ENCODE measurements at regions not wholly inside any gene's neighbourhood (a gene's known extent, or its start where the extent isn't known, plus 50 kb on each side); places are given as distances from the start of the nearest gene placed in this dataset.

GRCh38 chr12:29082522-29082921 is 66.6 kb upstream of the FAR2 start:
- TF ChIP-seq CTCF (IDR thresholded peaks at IDR 0.05), result no peak
- H3K4me3 Mint-ChIP-seq, result no peak overlapping the region
- H3K27me3 Mint-ChIP-seq (ENCODE audit: low read depth, poor library complexity), result peaks cover 3% of the 10 kb centered on the region
- H3K9me3 Mint-ChIP-seq, result no peaks in the 10 kb centered on the region
- H3K4me1 Mint-ChIP-seq, result no peaks in the 10 kb centered on the region
- no peaks in the 10 kb centered on the region for H3K36me3 Mint-ChIP-seq (ENCODE audit: low read depth)
- no peak for DNase-seq
- no peak overlapping the region for H3K27ac Mint-ChIP-seq

DNA sequence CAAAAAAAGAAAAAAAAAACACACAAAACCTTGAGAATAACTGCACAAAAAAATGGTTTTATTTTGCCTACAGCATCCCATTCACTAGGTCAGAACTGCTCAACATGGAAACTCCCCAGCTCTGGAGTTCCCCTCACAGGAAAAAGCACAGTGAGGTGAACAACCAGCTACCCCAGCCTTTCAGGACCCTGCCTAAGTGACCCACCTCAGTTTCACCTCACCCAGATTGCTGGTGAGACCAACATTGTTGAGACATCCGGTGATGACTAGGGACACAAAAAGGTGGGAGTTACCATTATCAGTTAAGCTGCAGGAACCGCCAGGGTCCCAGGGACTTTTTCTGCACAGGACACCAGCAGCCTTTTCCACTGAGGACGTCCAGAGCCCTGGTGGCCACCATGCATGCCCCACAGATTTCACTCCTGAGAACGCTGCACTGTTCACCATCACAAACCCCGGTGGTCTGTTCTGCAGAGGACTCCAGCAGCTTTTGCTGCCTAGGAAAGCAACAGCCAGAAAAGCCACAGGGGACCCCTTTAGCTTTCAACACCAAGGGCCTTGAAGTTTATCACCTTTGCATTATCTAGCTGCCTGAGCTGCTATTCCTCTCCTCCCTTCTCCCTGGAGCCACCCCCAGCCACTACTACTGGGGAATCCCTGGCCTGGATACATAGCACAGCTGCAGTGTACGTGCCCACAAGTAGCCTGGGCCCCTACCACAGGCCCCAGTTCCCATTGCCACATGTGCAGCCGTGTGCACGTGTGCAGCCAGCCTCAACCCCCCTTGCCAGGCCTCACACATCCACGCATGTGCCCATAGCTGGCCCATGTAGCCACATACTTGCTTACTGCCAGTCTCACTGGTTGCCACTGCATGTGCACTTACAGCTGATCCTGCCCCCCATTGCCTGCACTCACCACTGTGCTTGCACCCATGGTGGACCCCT is 62.5 kb upstream of the FAR2 start:
- no peak for TF ChIP-seq CTCF (IDR thresholded peaks at IDR 0.05)
- Mint-ChIP-seq H3K36me3 (ENCODE audit: low read depth) (no peaks in the 10 kb centered on the region), H3K27ac (no peak overlapping the region), H3K27me3 (ENCODE audit: low read depth, poor library complexity) (peaks cover 3% of the 10 kb centered on the region), H3K4me3 (no peak overlapping the region), H3K4me1 (no peaks in the 10 kb centered on the region), H3K9me3 (peaks cover 19% of the 10 kb centered on the region)
- no peak for DNase-seq

DNA sequence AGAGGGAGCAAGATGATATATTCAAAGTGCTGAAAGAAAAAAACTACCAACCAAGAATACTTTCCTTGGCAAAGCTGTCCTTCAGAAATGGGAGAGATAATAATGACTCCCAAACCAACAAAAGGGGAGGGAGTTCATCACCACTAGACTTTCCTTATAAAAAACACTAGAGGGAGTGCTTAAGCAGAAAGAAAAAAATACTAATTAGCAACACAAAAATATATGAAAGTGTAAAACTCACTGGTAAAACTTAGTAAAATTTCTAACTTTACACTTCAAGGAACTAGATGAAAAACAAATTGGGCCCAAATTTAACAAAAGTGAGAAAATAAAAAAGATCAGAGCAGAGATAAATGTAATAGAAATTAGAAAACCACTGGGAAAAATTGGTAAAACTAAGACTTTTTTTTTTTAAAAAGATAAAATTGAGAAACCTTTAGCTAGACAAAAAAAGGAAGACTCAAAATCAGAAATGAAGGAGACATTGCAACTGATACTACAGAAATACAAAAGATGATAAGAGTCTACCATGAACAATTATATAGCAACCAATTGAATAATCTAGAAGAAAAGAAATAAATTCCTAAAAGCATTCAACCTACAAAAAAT is 60.4 kb upstream of the FAR2 start:
- peaks cover 3% of the 10 kb centered on the region for H3K27me3 Mint-ChIP-seq (ENCODE audit: low read depth, poor library complexity)
- TF ChIP-seq CTCF (IDR thresholded peaks at IDR 0.05), result peak; percentile 33
- H3K9me3 Mint-ChIP-seq, result peaks cover 39% of the 10 kb centered on the region
- H3K4me3 Mint-ChIP-seq, result no peak overlapping the region
- H3K27ac Mint-ChIP-seq, result no peak overlapping the region
- no peak for DNase-seq
- no peaks in the 10 kb centered on the region for H3K36me3 Mint-ChIP-seq (ENCODE audit: low read depth)
- no peaks in the 10 kb centered on the region for H3K4me1 Mint-ChIP-seq

All from nephron progenitor cell (in vitro differentiated cells).